ENCODE measurements at regions not wholly inside any gene's neighbourhood (a gene's known extent, or its start where the extent isn't known, plus 50 kb on each side); places are given as distances from the start of the nearest gene placed in this dataset.

- H3K4me3 ChIP-seq = no peak overlapping the region
- H3K36me3 ChIP-seq = no peaks in the 10 kb centered on the region
- no peak for DNase-seq (ENCODE audit: low spot score in 2 of 2)
- intact Hi-C loops (cut with DNase I; ENCODE audit: low total_unique reads) = no loop called here
- no peak overlapping the region for H3K27ac ChIP-seq
- H3K4me1 ChIP-seq = no peaks in the 10 kb centered on the region
- H3K27me3 ChIP-seq = no peaks in the 10 kb centered on the region
- TF ChIP-seq POLR2AphosphoS5 (IDR thresholded peaks at IDR 0.05) (no peak), CTCF (IDR thresholded peaks at IDR 0.05) (no peak), POLR2A (IDR thresholded peaks at IDR 0.05) (no peak)
- H3K9me3 ChIP-seq = no peaks in the 10 kb centered on the region
Measured at GRCh38 chr6:126581316-126581715, 241.4 kb downstream of the CENPW start.

- Histone ChIP-seq H3K36me3 (no peaks in the 10 kb centered on the region), H3K27ac (no peak overlapping the region), H3K4me1 (no peaks in the 10 kb centered on the region), H3K9me3 (no peaks in the 10 kb centered on the region), H3K27me3 (no peaks in the 10 kb centered on the region), H3K4me3 (no peak overlapping the region)
- intact Hi-C loops (cut with DNase I; ENCODE audit: low total_unique reads) = no loop called here
- no peak for DNase-seq (ENCODE audit: low spot score in 2 of 2)
- TF ChIP-seq POLR2AphosphoS5 (IDR thresholded peaks at IDR 0.05) (no peak), CTCF (IDR thresholded peaks at IDR 0.05) (no peak), POLR2A (IDR thresholded peaks at IDR 0.05) (no peak)
Measured at GRCh38 chr6:126600258-126600916, 260.5 kb downstream of the CENPW start.

DNA sequence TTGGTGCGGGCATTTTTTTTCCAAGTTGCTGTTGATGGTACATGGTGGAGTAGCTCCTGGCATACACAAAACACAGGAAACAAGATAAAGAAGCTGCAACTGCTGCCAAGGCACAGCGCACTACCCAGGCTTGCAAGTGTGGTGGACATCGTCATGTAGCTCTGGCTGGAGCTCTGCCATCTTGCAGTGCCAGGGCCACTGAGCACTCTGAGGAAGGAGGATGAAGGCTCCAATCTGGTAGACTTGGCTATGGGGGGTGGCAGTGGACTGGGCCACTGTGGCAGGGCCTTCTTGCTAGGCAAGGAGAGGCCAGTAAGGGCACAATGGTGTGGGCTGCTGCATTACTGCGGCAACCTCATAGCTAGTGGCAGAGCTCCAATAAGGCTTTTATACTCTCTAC, 263.5 kb downstream of the CENPW start:
- TF ChIP-seq CTCF (IDR thresholded peaks at IDR 0.05) (no peak), POLR2AphosphoS5 (IDR thresholded peaks at IDR 0.05) (no peak), POLR2A (IDR thresholded peaks at IDR 0.05) (no peak)
- Histone ChIP-seq H3K27ac (no peak overlapping the region), H3K36me3 (no peaks in the 10 kb centered on the region), H3K4me3 (no peak overlapping the region), H3K4me1 (no peaks in the 10 kb centered on the region), H3K9me3 (no peaks in the 10 kb centered on the region), H3K27me3 (no peaks in the 10 kb centered on the region)
- no peak for DNase-seq (ENCODE audit: low spot score in 2 of 2)
- intact Hi-C loops (cut with DNase I; ENCODE audit: low total_unique reads) = no loop called here

DNA sequence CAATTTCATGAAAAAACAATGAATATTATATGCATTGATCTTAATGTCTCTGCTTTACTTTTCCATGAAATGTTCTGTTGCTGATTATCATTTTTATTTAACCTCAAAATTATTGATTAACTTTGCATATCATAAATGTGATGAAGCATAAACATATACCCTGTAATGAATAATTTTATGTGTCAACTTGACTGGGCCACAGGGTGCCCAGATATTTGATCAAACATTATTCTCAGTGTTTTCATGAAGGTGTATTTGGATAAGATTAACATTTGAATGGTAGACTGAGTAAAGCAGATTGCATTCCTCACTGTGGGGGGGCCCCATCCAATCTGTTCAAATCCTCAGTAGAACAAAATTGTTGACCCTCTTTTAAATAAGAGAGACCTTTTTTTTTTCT, 265.2 kb downstream of the CENPW start:
- intact Hi-C loops (cut with DNase I; ENCODE audit: low total_unique reads) = no loop called here

DNA sequence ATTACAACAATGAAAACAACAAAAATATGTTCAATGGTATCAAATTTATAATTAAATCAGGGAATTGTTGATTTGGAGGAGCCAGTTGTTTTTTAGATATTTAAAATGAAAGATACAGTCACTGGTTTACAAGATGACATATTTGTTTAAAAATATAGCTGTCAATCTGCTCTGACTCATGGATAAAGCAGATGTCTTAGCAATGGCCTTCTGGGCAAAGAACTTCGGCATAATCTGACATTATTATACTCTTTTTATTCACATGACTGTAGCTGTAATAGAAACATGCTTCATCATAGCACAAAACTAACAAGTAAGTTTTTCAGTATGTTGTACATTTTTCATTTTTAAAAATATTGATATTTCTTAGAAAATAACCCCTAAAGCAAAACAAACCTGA, 267.4 kb downstream of the CENPW start:
- Histone ChIP-seq H3K27me3 (no peaks in the 10 kb centered on the region), H3K9me3 (no peaks in the 10 kb centered on the region), H3K4me1 (no peaks in the 10 kb centered on the region), H3K27ac (no peak overlapping the region), H3K4me3 (no peak overlapping the region), H3K36me3 (no peaks in the 10 kb centered on the region)
- TF ChIP-seq CTCF (IDR thresholded peaks at IDR 0.05) (no peak), POLR2A (IDR thresholded peaks at IDR 0.05) (no peak), POLR2AphosphoS5 (IDR thresholded peaks at IDR 0.05) (no peak)
- intact Hi-C loops (cut with DNase I; ENCODE audit: low total_unique reads) = no loop called here
- DNase-seq (ENCODE audit: low spot score in 2 of 2) = no peak

More for the DNA sequence above, 265.2 kb downstream of the CENPW start:
- Histone ChIP-seq H3K9me3 (no peaks in the 10 kb centered on the region), H3K4me1 (no peaks in the 10 kb centered on the region), H3K36me3 (no peaks in the 10 kb centered on the region), H3K27me3 (no peaks in the 10 kb centered on the region), H3K27ac (no peak overlapping the region), H3K4me3 (no peak overlapping the region)
- TF ChIP-seq POLR2A (IDR thresholded peaks at IDR 0.05) = no peak
- no peak for TF ChIP-seq CTCF (IDR thresholded peaks at IDR 0.05)
- no peak for TF ChIP-seq POLR2AphosphoS5 (IDR thresholded peaks at IDR 0.05)
- no peak for DNase-seq (ENCODE audit: low spot score in 2 of 2)
